Fibroblast of peridontal ligament (primary cell): ENCODE measurements at regions not wholly inside any gene's neighbourhood (a gene's known extent, or its start where the extent isn't known, plus 50 kb on each side); places are given as distances from the start of the nearest gene placed in this dataset.
"Not testable (repeated sequence)": the region's sequence is repeated elsewhere in the genome, so short reads cannot be mapped to it uniquely, and the experiment has no call there.

ENCODE experiments used
- DNase-seq: peaks from one replicate; pipeline ENCODE4 v3.0.0-alpha.2; 2010; ENCODE audit errors: extremely low read depth

DNA sequence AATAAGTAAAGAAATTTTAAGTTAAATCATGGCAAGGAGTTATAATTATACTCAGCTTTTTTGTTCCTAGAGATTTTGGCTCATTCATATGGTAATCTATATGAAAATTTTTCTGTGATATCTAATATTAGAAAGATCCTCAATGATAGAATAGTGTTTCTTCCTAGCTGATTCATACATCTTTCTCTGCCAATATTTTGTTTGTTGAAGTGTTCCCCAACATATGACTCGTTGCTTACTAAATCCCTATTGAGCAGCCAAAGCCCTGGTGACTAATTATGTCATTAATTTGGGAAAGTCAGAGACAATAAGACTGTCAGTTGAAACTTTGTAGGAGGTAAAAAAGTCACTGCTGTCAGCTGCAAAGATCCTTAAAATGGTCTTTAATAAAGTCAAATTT lies 1348.5 kb upstream of the CDH18 start:
- not testable (repeated sequence) for DNase-seq

DNA sequence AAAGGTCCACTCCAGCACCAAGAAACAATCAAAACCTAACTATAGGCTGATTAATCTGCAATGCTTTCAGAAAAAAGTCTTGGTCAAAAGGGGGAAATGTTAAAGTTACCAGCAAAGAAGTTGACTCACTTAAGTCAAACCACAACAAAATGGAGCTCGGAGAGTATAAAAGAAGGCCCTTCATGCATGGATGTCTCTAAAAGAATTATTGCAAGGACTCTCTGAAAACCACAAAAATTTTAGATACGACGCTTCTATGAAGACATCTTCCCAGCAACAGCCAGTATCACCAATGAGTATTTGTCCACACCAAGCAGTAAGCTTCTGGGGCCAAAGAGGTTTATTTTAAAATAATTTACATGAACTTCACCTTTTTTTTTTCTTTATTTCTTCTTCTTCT lies 1327.4 kb upstream of the CDH18 start:
- DNase-seq: not testable (repeated sequence)

DNA sequence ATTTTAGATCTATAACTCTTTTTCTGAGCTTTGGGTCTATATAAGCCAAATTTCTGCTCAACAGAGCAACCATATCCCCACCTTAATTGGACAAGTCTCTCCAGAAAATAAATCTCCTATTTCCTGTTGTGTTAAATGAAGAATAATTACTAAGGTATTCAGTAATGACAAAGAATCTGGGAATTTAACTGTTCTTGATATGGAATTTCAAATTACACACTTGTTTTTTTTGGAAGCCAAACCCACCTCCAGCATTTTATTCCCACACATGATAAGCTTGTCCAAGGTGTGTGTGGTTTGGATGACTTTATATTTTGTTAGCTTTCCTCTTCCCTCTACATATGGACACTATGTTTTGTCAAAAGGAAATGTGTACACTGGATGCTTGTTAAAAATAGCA lies 1313.2 kb upstream of the CDH18 start:
- DNase-seq: not testable (repeated sequence)

DNA sequence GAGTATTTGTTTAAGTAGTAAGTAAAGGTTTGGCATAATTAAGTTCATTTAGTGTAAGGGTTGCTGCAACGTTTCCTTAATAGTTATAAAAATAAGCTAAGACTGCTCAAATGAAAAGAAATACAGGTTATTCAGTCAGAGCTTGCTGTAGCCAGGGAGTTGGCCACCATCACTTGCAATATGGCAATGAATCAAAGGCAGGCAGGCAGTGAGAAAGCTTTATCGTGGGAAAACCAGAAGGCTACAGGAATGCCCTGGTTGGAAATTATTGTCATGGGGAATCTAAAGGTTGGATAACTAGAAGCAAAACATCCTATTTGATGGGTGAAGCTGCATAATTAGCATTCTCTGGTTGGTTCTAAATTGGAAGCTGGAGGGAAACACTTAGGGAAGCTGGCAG lies 1286.4 kb upstream of the CDH18 start:
- not testable (repeated sequence) for DNase-seq

DNA sequence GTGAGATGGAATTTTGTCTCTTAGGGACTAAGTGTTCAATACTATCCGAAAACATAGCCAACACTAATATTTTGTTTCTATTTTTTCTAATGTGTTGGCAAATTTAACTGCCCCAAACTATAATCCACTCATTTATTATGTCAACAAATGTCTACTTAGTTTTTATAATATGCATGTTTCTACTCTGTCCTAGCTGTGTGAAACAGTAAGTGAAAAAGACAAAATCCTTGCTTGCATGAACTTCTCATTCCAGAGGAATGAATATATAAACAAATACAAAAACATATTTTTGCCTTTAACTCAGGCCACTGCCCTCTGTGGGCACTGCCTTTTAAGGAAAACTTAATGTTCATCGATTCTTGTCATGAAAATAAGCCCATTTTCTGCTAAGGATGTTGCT lies 1275.4 kb upstream of the CDH18 start:
- peak; percentile 46 for DNase-seq

DNA sequence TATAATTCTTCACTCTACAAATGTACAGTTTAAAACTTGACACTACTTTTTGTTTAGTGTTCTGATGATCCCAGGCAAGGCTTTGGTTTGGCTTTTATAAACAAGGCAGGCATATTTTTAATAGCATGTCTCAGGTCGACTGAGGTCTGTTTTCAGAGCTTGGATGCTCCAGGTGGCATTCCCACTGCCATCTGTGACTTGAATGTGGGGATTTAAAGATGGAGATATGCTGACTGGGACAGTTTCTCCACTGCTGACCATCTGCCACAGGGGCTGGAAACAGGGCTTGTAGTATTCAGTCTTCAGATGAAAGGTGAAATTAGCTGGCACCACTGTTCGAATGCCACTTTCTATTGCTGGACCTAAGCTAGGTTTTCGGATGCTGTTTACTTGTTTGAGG lies 1266.2 kb upstream of the CDH18 start:
- DNase-seq: no peak

DNA sequence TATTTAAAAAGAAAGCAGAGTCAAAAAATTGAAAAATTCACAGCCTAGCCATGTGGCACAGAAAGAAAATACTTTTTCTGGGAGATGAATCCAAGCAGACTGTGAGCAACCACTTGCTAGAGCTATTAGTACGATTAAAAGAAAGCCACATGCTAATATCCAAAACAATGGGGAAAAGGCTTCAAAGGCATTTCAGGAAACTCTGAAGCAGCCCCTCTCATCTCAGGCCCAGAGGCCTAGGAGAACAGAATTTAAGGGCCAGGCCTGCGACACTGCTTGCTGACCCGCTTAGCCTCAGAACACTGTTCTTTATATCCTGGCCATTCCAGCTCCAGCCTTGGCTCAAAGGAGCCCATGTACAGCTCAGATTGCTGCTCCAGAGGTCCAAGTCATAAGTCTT lies 1257.0 kb upstream of the CDH18 start:
- DNase-seq: no peak

DNA sequence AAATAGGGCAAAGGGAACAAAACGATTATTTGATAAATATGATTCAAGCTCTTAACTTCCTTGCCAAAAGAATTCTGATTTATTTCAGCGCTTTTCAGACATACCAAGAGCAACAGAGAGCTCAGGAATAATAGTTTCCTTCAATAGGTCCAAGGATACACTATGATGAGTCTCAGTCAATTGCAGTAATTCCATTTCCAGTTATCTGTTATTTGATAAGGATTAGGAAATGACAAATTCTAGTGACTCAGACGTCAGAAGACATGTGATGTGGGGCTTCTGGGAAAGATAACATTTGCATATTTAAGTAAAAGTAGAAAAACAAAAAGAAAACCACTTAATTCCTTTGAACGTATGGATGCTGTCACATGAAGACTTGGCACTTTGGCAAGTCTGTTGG lies 1250.8 kb upstream of the CDH18 start:
- DNase-seq: no peak

DNA sequence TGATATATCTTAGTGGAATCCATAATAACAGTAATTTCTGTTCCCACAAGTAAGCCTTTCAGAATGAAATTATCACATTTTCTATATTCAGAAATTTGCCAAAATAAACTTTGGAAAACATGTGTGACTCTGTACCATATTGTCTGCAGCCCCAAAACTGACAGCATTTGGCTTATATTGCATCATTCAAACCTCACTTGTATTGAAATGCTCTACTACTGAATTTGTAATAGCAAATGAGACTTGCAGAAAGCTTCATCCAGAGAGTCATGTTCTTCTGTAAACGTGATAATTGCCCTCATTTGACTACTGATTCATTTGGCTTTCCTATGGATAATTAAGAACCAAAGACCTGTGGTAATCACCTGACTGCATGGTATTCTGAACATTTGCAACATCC lies 1249.5 kb upstream of the CDH18 start:
- DNase-seq: no peak

DNA sequence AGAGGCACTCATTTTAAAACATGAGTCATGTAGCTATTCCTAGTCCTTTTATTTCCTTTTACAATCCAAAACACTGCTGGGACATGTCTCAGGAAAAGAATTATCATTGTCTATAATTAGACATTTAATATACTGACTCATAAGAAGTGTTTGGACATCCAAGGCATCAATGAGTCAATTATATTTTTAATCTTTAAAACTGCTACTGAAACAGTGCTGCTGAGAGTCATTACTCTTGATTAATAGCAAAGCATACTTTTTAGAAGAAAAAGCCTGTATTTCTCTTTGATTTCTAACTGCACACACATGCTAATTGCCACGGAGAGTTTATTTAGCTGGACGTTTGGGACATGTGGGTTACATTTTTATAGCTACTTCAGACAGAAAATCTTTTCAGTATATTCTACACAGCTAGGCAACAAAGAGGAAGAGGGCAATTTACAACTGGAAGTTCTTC lies 1249.0 kb upstream of the CDH18 start:
- peak; percentile 10 for DNase-seq

DNA sequence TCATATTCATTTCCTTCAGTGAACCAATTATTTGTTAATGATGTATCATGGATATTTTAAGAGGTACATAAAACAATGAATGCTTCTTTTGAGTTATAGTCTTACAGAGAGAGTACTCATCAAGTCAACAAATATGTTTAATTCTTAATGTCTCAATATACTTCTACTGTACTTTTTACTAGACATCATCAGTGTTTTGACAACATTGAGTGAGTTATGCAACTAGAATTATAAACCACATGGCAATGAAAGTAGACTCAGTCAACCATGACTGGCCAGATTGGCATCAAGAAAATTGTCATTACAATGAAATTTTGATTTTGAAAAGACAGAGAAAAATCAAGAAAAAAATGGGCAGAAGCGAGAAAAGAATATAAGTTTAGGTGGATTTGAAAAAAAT lies 1248.1 kb upstream of the CDH18 start:
- DNase-seq: no peak

DNA sequence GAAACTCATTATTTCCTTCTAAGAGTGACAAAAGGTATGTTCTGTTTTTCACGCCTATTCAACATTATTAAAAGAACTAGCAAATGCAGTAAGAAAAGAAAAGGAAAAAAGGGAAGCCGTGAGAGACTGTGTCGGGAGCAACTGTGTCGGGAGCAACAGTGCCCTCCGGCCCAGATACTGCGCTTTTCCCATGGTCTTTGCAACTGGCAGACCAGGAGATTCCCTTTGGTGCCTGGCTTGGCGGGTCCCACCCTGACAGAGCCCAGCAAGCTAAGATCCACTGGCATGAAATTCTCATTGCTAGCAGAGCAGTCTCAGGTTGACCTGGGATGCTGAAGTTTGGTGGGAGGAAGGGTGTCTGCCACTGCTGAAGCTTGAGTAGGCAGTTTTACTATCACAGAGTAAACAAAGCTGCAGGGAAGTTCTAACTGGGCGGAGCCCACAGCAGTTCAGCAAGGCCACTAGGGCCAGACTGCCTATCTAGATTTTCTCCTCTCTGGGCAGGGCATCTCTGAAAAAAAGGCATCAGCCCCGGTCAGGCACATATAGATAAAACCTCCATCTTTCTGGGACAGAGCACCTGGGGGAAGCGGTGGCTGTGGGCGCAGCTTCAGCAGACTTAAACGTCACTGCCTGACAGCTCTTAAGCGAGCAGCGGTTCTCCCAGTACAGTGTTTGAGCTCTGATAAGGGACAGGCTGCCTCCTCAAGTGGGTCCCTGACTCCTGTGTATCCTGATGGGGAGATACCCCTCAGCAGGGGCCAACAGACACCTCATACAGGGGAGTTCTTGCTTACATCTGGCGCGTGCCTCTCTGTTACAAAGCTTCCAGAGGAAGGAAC lies 1237.4 kb upstream of the CDH18 start:
- no peak for DNase-seq

DNA sequence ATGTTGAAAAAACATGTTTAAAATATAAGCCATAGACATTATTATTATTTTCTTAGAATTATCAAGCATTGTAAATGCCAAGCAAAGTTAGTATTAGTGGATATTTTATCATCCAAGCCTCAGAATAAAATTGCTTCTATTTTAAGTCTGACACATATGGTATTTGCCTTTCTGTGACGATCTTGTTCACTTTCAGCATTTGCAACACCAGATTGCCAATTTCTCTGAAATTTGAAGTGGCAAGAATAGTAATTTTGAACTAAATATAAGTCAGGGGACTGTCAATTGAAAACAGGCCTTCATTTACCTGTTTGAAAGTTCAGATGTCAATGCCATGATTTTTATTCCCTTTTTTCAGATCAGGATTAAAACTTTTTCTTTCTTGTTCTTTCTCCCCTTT lies 1233.6 kb upstream of the CDH18 start:
- no peak for DNase-seq

DNA sequence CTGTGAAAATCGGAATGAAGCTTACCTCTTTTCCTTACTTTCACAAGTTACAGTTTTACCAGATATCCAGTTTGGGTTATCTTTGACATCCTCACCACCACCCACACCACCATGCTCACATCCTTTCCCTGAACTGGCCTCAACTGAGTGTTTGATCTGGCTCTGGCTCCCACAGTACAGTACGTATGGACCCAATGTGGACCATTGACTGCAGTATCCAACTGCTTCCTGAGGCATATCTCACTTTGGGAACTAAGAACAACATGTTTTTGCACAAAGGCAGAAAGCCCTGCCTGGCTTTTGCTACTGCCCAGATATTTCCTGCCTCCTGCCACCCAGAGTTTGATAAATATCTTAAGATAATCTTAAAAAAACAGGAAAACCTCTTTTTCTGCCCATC lies 1232.0 kb upstream of the CDH18 start:
- DNase-seq: no peak

DNA sequence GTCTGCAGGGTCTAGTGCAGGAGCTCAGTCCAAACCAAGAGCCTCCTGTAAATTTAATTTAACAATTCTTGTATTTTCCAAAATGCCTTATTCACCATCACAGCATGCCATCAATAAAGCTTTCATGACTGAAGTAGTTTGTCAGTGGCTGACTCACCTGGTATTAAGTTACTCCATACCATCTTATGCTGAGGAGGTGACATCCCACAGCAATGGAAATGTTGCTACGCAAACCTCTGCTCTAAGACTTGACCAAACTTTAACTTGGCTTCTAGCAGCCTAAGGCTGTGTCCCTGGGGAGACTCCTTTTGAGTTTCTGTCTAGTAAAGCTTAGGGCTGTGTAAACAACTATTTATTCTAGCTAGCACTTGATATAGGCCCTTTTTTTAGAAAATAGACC lies 1231.3 kb upstream of the CDH18 start:
- peak; percentile 20 for DNase-seq

DNA sequence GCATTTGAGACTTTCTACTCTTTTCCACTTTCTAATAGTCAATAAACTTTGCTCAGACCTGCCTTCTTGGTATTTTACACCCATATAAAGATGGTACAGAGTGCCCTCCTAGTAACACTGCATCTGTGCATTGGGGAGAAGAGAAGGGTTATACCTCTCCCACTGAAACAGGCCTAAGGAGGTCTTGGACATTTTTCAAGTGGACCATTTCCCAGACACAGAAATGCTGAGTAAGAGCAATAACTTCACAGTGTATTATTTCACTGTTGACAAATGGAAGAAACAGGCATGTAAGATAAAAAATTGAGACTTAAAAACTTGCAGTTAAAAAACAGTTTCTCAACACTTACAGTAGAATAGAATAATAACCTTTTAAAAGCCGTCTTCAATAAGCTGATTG lies 1224.0 kb upstream of the CDH18 start:
- DNase-seq: no peak

DNA sequence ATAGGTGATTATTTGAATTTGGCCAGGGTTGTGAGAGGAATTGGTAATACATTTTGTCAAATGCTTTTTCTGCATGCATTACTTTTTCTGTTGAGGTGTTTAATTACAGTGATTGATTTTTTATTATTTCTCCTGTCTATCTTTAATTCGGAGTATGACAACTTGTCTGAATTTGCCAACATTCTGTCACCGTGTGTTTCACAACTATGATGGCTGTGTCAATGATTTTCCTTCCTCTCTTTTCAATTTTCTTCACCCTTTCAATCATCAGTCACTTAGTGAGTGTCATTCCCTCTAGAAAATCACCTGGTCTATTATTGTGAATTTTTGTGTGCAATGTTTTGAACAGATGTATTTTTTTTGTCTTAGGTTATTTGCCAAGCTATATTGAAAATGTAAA lies 1221.4 kb upstream of the CDH18 start:
- no peak for DNase-seq

DNA sequence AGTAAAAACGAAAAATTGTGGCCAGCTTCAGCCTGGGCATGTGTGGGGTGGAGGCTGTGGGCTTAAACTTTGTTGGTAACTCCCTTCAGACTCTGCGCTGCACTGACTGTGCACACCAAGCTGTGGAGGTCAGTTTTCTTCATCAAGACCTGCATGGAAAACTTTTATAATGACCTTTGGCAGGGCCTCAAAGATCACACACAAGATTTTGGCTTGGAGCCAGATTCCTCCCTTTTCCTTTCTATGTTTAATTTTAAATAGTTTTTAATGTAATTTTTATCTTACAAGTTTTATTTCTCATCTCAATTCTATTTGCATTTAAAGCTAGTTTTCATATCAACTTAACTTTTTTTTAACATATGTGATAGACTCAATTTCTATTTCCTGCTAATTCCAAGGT lies 1211.1 kb upstream of the CDH18 start:
- no peak for DNase-seq

DNA sequence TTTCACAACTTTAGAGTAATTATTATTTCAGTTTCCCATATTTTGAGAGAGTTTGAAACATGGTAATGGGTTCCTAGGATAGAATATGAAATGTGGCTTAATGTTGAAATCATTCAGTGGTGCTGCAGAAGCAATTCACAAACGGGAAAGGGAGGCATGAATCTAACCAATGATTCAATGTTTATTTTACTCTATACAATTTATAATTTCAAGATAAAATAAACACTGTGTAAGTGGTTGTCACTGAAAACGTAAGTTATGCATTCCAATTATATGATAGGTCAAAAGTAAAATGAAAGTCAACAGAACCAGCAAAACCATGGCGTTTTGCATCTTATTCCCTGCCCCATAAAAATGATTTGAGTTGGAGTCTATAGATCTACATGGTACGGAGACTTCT lies 1207.1 kb upstream of the CDH18 start:
- peak; percentile 8 for DNase-seq

DNA sequence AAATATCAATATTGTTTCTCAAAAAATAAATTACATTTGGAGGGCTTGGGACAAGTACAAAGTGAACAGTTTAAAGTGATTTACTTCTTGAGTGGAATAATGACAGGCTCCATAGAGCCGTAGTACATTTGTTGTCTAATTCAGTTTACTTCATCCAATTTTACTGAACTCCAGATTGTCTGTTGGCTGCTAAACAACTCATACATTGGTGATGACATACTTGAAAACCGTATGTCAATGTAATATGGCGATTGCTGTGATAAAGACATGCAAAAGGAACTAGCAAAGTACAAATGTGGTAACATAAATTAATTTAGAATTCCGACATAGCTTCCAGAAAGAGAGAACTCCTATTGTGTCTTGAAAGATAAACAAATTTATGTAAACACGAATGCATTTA lies 1197.5 kb upstream of the CDH18 start:
- no peak for DNase-seq

DNA sequence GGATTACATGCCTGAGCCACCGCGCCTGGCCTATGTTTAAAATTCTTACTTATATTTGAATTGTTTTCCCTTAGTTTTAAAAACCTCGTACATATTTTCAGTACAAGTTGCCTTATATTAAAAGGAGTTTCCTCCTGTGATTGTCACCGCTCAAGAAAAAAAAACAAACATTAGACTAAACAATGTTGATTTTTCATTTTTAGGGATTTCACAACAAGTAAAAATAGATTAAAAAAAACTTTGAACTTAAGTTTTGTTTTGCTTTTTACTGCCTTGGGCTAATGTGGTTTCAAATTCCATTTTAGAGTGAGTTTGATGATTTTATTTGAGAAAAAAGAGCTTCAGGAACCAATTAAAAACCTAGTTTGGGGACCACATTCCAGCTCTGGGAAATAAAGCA lies 1196.6 kb upstream of the CDH18 start:
- peak; percentile 9 for DNase-seq

DNA sequence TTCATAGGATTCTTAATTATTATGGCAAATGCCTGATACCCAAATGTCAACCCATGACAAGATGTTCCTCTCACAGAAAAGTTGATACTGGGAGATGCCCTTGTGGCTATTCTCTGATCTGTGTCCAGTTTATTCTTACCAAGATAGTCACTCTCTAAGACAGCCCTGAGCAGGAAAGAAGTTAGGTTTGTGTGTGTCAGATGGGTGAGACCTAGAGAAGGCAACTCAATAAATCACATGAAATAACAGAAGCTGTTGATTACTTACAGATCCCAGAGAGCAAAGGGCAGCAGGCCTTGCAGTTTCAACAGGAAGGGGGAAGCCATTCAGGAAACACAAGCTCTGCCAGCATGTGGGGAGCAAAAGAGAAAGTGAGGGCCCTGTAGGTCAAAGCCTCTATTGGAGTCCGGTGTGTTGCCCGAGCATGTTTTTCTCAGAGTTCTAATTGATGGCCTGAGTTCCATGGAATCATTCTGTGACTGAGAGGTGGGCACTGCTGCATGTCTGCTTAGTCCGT lies 1193.7 kb upstream of the CDH18 start:
- DNase-seq: no peak

DNA sequence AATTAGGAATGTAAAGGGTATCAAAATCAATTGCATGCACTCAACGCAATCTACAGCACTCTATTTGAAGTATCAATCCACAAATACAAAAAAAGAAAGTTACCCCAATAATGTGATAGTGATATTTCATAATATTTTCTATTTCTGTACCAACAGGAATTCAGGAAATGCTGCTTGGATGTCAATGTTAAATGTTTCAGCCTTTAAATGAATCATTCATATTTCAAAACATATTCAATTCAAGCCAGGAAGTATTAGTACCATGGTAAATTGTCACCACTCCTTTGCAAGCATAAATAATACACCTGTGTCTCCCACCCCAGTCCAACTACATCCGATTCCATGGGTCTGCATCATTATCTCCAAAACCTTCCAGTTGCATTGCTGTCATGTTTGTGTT lies 1185.5 kb upstream of the CDH18 start:
- no peak for DNase-seq

DNA sequence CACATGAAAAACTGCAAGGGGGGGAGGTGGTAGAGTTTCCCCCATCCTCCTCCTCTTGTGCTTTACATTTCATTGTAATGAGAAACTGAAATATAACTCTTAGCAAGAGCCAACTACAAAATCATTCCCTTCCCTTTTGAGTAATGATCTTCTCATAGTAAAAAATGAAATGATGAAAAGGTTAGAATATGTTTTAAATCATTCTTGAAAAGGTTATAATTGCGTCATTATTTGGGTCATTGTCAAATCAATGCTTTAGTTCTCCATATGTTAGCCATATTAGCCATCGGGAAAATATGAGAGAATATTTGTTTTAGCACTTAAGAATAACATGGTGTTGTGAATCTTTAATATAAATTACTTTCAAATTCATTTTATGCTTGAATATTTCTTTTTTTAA lies 1185.0 kb upstream of the CDH18 start:
- DNase-seq: no peak
